ENCODE measurements at regions not wholly inside any gene's neighbourhood (a gene's known extent, or its start where the extent isn't known, plus 50 kb on each side); places are given as distances from the start of the nearest gene placed in this dataset.

GRCh38 chr12:60419986-60420385 is 824.2 kb downstream of the SLC16A7 start:
- Histone ChIP-seq H3K27ac (ENCODE audit: low read depth in 1 of 2, low read length in 2 of 2) (no peak overlapping the region), H3K9me3 (ENCODE audit: control insufficient read depth in 4 of 4, low read length in 3 of 4) (peaks cover 0 to 9% (median 2%) of the 10 kb centered on the region in 4 donors), H3K4me1 (ENCODE audit: control insufficient read depth in 4 of 4, insufficient read depth in 4 of 4, low read length in 3 of 4) (no peaks in the 10 kb centered on the region), H3K27me3 (ENCODE audit: control insufficient read depth in 4 of 4, insufficient read depth in 4 of 4, low read length in 3 of 4) (no peaks in the 10 kb centered on the region), H3K4me3 (ENCODE audit: low read depth in 1 of 3, low read length in 3 of 3) (no peak overlapping the region), H3K36me3 (ENCODE audit: control insufficient read depth in 4 of 4, insufficient read depth in 3 of 4, low read depth in 1 of 4, low read length in 3 of 4) (no peaks in the 10 kb centered on the region), H3K9ac (ENCODE audit: low read depth in 1 of 2, low read length in 2 of 2) (no peak overlapping the region)
- WGBS: 52% methylated on average over 2 of the region's 2 CpGs
- DNase-seq (ENCODE audit: low spot score): no peak
- no peak for TF ChIP-seq CTCF (IDR thresholded peaks at IDR 0.05; ENCODE audit: low read depth, low read length, missing input control)
- no peak for TF ChIP-seq HNF4G (IDR thresholded peaks at IDR 0.05)
- TF ChIP-seq EGR1 (IDR thresholded peaks at IDR 0.05; ENCODE audit: low read depth in 2 of 2): no peak
- no peak for TF ChIP-seq GABPA (IDR thresholded peaks at IDR 0.05 in 1 of 2, conservative IDR thresholded peaks at IDR 0.05 in 1 of 2)

- Histone ChIP-seq H3K27me3 (ENCODE audit: control insufficient read depth in 4 of 4, insufficient read depth in 4 of 4, low read length in 3 of 4) (no peaks in the 10 kb centered on the region), H3K9me3 (ENCODE audit: control insufficient read depth in 4 of 4, low read length in 3 of 4) (peaks cover 0 to 2% (median 0%) of the 10 kb centered on the region in 4 donors), H3K4me1 (ENCODE audit: control insufficient read depth in 4 of 4, insufficient read depth in 4 of 4, low read length in 3 of 4) (no peaks in the 10 kb centered on the region), H3K4me3 (ENCODE audit: low read depth in 1 of 3, low read length in 3 of 3) (no peak overlapping the region), H3K9ac (ENCODE audit: low read depth in 1 of 2, low read length in 2 of 2) (no peak overlapping the region), H3K27ac (ENCODE audit: low read depth in 1 of 2, low read length in 2 of 2) (no peak overlapping the region), H3K36me3 (ENCODE audit: control insufficient read depth in 4 of 4, insufficient read depth in 3 of 4, low read depth in 1 of 4, low read length in 3 of 4) (no peaks in the 10 kb centered on the region)
- no peak for DNase-seq (ENCODE audit: low spot score)
- no peak for TF ChIP-seq HNF4G (IDR thresholded peaks at IDR 0.05)
- TF ChIP-seq ZBTB33 (IDR thresholded peaks at IDR 0.05): no peak
- TF ChIP-seq TAF1 (conservative IDR thresholded peaks at IDR 0.05): no peak
- TF ChIP-seq RXRA (IDR thresholded peaks at IDR 0.05): no peak
- no peak for TF ChIP-seq HNF4A (conservative IDR thresholded peaks at IDR 0.05)
- TF ChIP-seq REST (IDR thresholded peaks at IDR 0.05): no peak
- TF ChIP-seq GABPA (IDR thresholded peaks at IDR 0.05 in 1 of 2, conservative IDR thresholded peaks at IDR 0.05 in 1 of 2): no peak
- no peak for TF ChIP-seq MAX (IDR thresholded peaks at IDR 0.05)
- TF ChIP-seq YY1 (IDR thresholded peaks at IDR 0.05): no peak
- TF ChIP-seq FOXA2 (IDR thresholded peaks at IDR 0.05): no peak
- 99% methylated on average over 1 of the region's 1 CpG for WGBS
Measured at GRCh38 chr12:60421741-60422140, 825.9 kb downstream of the SLC16A7 start.
